SK-N-SH (cell line): ENCODE measurements at regions not wholly inside any gene's neighbourhood (a gene's known extent, or its start where the extent isn't known, plus 50 kb on each side); places are given as distances from the start of the nearest gene placed in this dataset.
A peak's percentile ranks its signal among the peaks of the same experiment; 100 is the strongest.

Experiments used
- CTCF ChIA-PET: fragments of 300-600, 350-600 bp; formaldehyde crosslinking; extraction: SDS; loops from one replicate; lab custom pipeline; 2021; lab: Yijun Ruan, JAX
- POLR2A ChIA-PET: fragments of 350-600 bp; sonication (Branson Sonifier 250); formaldehyde crosslinking; extraction: SDS; loops from one replicate; lab custom pipeline; 2020; ENCODE audit warnings: antibody characterized with exemption, inconsistent platforms; lab: Yijun Ruan, JAX
- DNase-seq: peaks from one replicate; pipeline ENCODE4 v3.0.0; 2012
- H2AFZ ChIP-seq: fragments of 200-600 bp; sonication (generic); 2 replicates; pipeline ENCODE4 v1.8.1; 2016; ENCODE audit warnings: antibody characterized with exemption, mild to moderate bottlenecking, low read depth
- H3F3A ChIP-seq: fragments of 200-600 bp; sonication (generic); replicated peaks from 2 replicates; pipeline ENCODE3; 2016; ENCODE audit warnings: antibody characterized with exemption, mild to moderate bottlenecking; ENCODE audit not compliant: insufficient read depth
- H3K27ac ChIP-seq, 2 experiments: fragments of 200-500 bp in 1 of 2; fragments of 200-600 bp in 1 of 2; sonication (Bioruptor generic) in 1 of 2; sonication (generic), shearing (Covaris generic) in 1 of 2; 2 replicates each; pipeline versions ENCODE4 v1.5.1 to v1.6.1; 2014 to 2016; ENCODE audit warnings: low read depth in 2 of 2, inconsistent platforms in 1 of 2, low read length in 1 of 2, mild to moderate bottlenecking in 1 of 2, mixed read lengths in 1 of 2
- H3K27me3 ChIP-seq: fragments of 200-600 bp; sonication (generic), shearing (Covaris generic); 2 replicates; pipeline ENCODE4 v1.6.1; 2016; ENCODE audit warnings: mixed run types; ENCODE audit not compliant: insufficient read depth
- H3K36me3 ChIP-seq, 2 experiments: fragments of 200-500 bp in 1 of 2; fragments of 200-600 bp in 1 of 2; sonication (Bioruptor generic) in 1 of 2; sonication (generic) in 1 of 2; replicated peaks in 1 of 2; 2 replicates each; pipeline versions ENCODE3 to v1.5.1; 2014 to 2016; ENCODE audit warnings: low read length in 1 of 2, mild to moderate bottlenecking in 1 of 2; ENCODE audit not compliant: insufficient read depth in 2 of 2, control insufficient read depth in 1 of 2
- H3K4me1 ChIP-seq, 2 experiments: fragments of 200-500 bp in 1 of 2; fragments of 200-600 bp in 1 of 2; sonication (Bioruptor generic) in 1 of 2; sonication (generic), shearing (Covaris generic) in 1 of 2; 2 replicates each; pipeline versions ENCODE4 v1.5.1 to v1.6.1; 2014 to 2016; ENCODE audit warnings: low read depth in 1 of 2, low read length in 1 of 2, mixed run types in 1 of 2; ENCODE audit not compliant: insufficient read depth in 2 of 2, control insufficient read depth in 1 of 2
- H3K4me2 ChIP-seq: fragments of 200-600 bp; sonication (generic), shearing (Covaris generic); 2 replicates; pipeline ENCODE4 v1.6.1; 2017; ENCODE audit warnings: mixed run types
- H3K4me3 ChIP-seq, 2 experiments: fragments of 200-500 bp in 1 of 2; fragments of 200-600 bp in 1 of 2; sonication (Bioruptor generic) in 1 of 2; sonication (generic), shearing (Covaris generic) in 1 of 2; 2 replicates each; pipeline versions ENCODE4 v1.5.1 to v1.8.1; 2014 to 2016; ENCODE audit warnings: low read depth in 2 of 2, inconsistent platforms in 1 of 2, low read length in 1 of 2, mild to moderate bottlenecking in 1 of 2, mixed read lengths in 1 of 2, moderate library complexity in 1 of 2
- H3K79me2 ChIP-seq: fragments of 200-600 bp; sonication (generic); 2 replicates; pipeline ENCODE4 v1.8.1; 2017; ENCODE audit warnings: mild to moderate bottlenecking; ENCODE audit not compliant: insufficient read depth
- H3K9ac ChIP-seq: fragments of 200-600 bp; sonication (generic); 2 replicates; pipeline ENCODE4 v1.6.1; 2017; ENCODE audit warnings: mixed run types
- H3K9me2 ChIP-seq: fragments of 200-600 bp; sonication (generic); 2 replicates; pipeline ENCODE4 v1.6.1; 2017; ENCODE audit warnings: mixed run types
- H3K9me3 ChIP-seq: fragments of 200-600 bp; sonication (generic); 2 replicates; pipeline ENCODE4 v1.6.1; 2017; ENCODE audit warnings: mixed run types, mild to moderate bottlenecking, moderate library complexity
- H4K20me1 ChIP-seq: fragments of 200-600 bp; sonication (generic); 2 replicates; pipeline ENCODE4 v1.6.1; 2017; ENCODE audit warnings: mild to moderate bottlenecking, mixed run types; ENCODE audit not compliant: insufficient read depth
- CHD2 ChIP-seq: fragments of 150-350 bp; IDR thresholded peaks from 2 replicates; pipeline ENCODE4 v1.6.1; 2018; ENCODE audit warnings: low read length; ENCODE audit not compliant: partially characterized antibody
- ELF1 ChIP-seq: IDR thresholded peaks from 2 replicates; pipeline ENCODE4 v1.4.0; 2012
- EP300 ChIP-seq, 2 experiments: IDR thresholded peaks; 2 replicates each; pipeline versions ENCODE4 v1.4.0 to v1.6.1; 2012; ENCODE audit warnings: borderline replicate concordance in 1 of 2, low read depth in 1 of 2, low read length in 1 of 2
- FOXJ3 ChIP-seq: sonication (generic); formaldehyde crosslinking; IDR thresholded peaks from 2 replicates; pipeline ENCODE4 v1.5.1; 2020; ENCODE audit warnings: mild to moderate bottlenecking, missing genetic modification reagents
- FOXM1 ChIP-seq: IDR thresholded peaks from 2 replicates; pipeline ENCODE4 v1.4.0; 2012; ENCODE audit warnings: low read depth, mild to moderate bottlenecking
- GABPA ChIP-seq: IDR thresholded peaks from 2 replicates; pipeline ENCODE4 v1.4.0; 2012; ENCODE audit warnings: low read depth, mild to moderate bottlenecking
- JUND ChIP-seq: IDR thresholded peaks from 2 replicates; pipeline ENCODE4 v1.4.0; 2012
- MEF2A ChIP-seq: IDR thresholded peaks from 2 replicates; pipeline ENCODE4 v1.4.0; 2012; ENCODE audit warnings: low read depth, borderline replicate concordance
- RCOR1 ChIP-seq: fragments of 150-350 bp; IDR thresholded peaks from 2 replicates; pipeline ENCODE4 v1.6.1; 2017; ENCODE audit warnings: antibody characterized with exemption, low read length
- RFX5 ChIP-seq: IDR thresholded peaks from 2 replicates; pipeline ENCODE4 v1.6.1; 2012; ENCODE audit warnings: mild to moderate bottlenecking, improper control_type of control experiment, low read length
- RXRA ChIP-seq: IDR thresholded peaks from 2 replicates; pipeline ENCODE4 v1.4.0; 2012; ENCODE audit warnings: low read depth, mild to moderate bottlenecking, borderline replicate concordance
- SIN3A ChIP-seq: IDR thresholded peaks from 2 replicates; pipeline ENCODE4 v1.6.1; 2012; ENCODE audit warnings: low read depth, mild to moderate bottlenecking, low read length, moderate library complexity, borderline replicate concordance
- SMC3 ChIP-seq: IDR thresholded peaks from 2 replicates; pipeline ENCODE4 v1.6.1; 2012; ENCODE audit warnings: low read depth, low read length, improper control_type of control experiment
- TEAD4 ChIP-seq: IDR thresholded peaks from 2 replicates; pipeline ENCODE4 v1.4.0; 2012; ENCODE audit warnings: mild to moderate bottlenecking, borderline replicate concordance; ENCODE audit not compliant: insufficient read depth
- WGBS: methylation state at CpG from one replicate; pipeline ENCODE4 v1.1.6; 2017; ENCODE audit warnings: low lambda C conversion rate; 5-methylcytosine and 5-hydroxymethylcytosine counted together
- TF ChIP-seq, protein P1 (sequence below): fragments of 150-350 bp; IDR thresholded peaks from 2 replicates; pipeline ENCODE4 v1.6.1; 2017; ENCODE audit warnings: antibody characterized with exemption, low read length, low read depth, borderline replicate concordance
- TF ChIP-seq, protein P2 (sequence below): IDR thresholded peaks from 2 replicates; pipeline ENCODE4 v1.4.0; 2012; ENCODE audit warnings: low read depth, borderline replicate concordance
- TF ChIP-seq, protein P3 (sequence below): IDR thresholded peaks from 2 replicates; pipeline ENCODE4 v1.6.1; 2012; ENCODE audit warnings: mild to moderate bottlenecking, low read depth, low read length, moderate library complexity
- TF ChIP-seq, protein P4 (sequence below): IDR thresholded peaks from 2 replicates; pipeline ENCODE4 v1.4.0; 2012; ENCODE audit warnings: low read depth, borderline replicate concordance
- TF ChIP-seq, protein P5 (sequence below): fragments of 200-600 bp; sonication (generic); IDR thresholded peaks from 2 replicates; pipeline ENCODE4 v1.6.1; 2017; ENCODE audit warnings: antibody characterized with exemption, mild to moderate bottlenecking, moderate library complexity
- TF ChIP-seq, protein P6 (sequence below): IDR thresholded peaks from 2 replicates; pipeline ENCODE4; 2012

DNA sequence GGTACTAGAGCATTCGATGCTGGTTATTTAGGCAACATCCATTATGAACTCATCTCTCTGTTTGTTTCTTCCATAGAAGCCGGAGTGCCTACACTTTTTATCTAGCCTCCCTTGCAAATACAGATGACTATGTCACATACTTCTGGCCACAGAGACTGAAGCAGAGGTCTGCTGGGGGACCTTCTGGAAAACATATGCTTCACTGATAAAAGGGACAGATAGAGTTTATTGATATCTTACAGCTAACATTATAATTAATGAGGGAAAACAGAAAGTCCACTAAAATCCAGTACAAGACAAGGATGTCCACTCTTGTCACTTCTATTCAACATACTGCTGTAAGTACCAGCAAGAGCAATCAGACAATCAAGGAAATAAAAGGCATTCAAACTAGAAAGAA lies 104.3 kb upstream of the FAR2 start (continued):
- TF ChIP-seq, protein P1, sequence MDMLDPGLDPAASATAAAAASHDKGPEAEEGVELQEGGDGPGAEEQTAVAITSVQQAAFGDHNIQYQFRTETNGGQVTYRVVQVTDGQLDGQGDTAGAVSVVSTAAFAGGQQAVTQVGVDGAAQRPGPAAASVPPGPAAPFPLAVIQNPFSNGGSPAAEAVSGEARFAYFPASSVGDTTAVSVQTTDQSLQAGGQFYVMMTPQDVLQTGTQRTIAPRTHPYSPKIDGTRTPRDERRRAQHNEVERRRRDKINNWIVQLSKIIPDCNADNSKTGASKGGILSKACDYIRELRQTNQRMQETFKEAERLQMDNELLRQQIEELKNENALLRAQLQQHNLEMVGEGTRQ = no peak
- TF ChIP-seq RFX5 (no peak), RXRA (no peak), SMC3 (no peak), JUND (no peak), GABPA (no peak), FOXJ3 (CRISPR knock-in tag) (no peak), RCOR1 (peak; percentile 94), ELF1 (no peak), SIN3A (no peak), MEF2A (no peak), TEAD4 (no peak), CHD2 (peak; percentile 58)
- TF ChIP-seq, protein P2, sequence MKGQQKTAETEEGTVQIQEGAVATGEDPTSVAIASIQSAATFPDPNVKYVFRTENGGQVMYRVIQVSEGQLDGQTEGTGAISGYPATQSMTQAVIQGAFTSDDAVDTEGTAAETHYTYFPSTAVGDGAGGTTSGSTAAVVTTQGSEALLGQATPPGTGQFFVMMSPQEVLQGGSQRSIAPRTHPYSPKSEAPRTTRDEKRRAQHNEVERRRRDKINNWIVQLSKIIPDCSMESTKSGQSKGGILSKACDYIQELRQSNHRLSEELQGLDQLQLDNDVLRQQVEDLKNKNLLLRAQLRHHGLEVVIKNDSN = no peak
- TF ChIP-seq, protein P3, sequence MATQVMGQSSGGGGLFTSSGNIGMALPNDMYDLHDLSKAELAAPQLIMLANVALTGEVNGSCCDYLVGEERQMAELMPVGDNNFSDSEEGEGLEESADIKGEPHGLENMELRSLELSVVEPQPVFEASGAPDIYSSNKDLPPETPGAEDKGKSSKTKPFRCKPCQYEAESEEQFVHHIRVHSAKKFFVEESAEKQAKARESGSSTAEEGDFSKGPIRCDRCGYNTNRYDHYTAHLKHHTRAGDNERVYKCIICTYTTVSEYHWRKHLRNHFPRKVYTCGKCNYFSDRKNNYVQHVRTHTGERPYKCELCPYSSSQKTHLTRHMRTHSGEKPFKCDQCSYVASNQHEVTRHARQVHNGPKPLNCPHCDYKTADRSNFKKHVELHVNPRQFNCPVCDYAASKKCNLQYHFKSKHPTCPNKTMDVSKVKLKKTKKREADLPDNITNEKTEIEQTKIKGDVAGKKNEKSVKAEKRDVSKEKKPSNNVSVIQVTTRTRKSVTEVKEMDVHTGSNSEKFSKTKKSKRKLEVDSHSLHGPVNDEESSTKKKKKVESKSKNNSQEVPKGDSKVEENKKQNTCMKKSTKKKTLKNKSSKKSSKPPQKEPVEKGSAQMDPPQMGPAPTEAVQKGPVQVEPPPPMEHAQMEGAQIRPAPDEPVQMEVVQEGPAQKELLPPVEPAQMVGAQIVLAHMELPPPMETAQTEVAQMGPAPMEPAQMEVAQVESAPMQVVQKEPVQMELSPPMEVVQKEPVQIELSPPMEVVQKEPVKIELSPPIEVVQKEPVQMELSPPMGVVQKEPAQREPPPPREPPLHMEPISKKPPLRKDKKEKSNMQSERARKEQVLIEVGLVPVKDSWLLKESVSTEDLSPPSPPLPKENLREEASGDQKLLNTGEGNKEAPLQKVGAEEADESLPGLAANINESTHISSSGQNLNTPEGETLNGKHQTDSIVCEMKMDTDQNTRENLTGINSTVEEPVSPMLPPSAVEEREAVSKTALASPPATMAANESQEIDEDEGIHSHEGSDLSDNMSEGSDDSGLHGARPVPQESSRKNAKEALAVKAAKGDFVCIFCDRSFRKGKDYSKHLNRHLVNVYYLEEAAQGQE = no peak
- TF ChIP-seq, protein P4, sequence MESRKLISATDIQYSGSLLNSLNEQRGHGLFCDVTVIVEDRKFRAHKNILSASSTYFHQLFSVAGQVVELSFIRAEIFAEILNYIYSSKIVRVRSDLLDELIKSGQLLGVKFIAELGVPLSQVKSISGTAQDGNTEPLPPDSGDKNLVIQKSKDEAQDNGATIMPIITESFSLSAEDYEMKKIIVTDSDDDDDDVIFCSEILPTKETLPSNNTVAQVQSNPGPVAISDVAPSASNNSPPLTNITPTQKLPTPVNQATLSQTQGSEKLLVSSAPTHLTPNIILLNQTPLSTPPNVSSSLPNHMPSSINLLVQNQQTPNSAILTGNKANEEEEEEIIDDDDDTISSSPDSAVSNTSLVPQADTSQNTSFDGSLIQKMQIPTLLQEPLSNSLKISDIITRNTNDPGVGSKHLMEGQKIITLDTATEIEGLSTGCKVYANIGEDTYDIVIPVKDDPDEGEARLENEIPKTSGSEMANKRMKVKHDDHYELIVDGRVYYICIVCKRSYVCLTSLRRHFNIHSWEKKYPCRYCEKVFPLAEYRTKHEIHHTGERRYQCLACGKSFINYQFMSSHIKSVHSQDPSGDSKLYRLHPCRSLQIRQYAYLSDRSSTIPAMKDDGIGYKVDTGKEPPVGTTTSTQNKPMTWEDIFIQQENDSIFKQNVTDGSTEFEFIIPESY = no peak
- TF ChIP-seq, all 33 proteins: peak for 6

DNA sequence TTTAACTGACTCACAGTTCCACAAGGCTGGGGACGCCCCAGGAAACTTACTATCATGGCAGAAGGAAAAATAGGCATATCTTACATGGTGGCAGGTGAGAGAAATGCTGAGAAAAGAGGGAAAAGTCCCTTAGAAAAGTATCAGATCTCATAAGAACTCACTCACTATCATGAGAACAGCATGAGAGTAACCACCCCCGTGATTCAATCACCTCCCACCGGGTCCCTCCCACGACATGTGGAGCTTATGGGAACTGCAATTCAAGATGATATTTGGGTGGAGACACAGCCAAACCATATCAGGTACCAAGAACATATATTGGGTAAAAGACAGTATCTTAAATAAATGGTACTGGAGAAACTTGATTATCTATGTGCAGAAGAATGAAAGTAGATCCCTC lies 100.3 kb upstream of the FAR2 start:
- Histone ChIP-seq H3F3A (no peaks in the 10 kb centered on the region), H3K79me2 (no peaks in the 10 kb centered on the region), H3K27ac (no peak overlapping the region), H4K20me1 (no peaks in the 10 kb centered on the region), H2AFZ (no peak overlapping the region), H3K4me1 (peaks cover 0 to 6% of the 10 kb centered on the region in 2 experiments; a peak in 3 of 4 replicates), H3K9me2 (no peaks in the 10 kb centered on the region), H3K27me3 (no peaks in the 10 kb centered on the region), H3K9me3 (no peaks in the 10 kb centered on the region), H3K9ac (no peak overlapping the region), H3K4me2 (no peak overlapping the region), H3K36me3 (no peaks in the 10 kb centered on the region), H3K4me3 (no peak overlapping the region)
- CTCF ChIA-PET = no interaction called here
- DNase-seq = no peak
- WGBS = 73% methylated on average over 4 of the region's 4 CpGs
- POLR2A ChIA-PET = no interaction called here
- TF ChIP-seq EP300 (IDR thresholded peaks at IDR 0.05; ENCODE audit: borderline replicate concordance in 1 of 2, low read depth in 1 of 2, low read length in 1 of 2) (no peak), MEF2A (no peak), SMC3 (no peak), TEAD4 (no peak), FOXM1 (no peak), RXRA (no peak)
- TF ChIP-seq, protein P5, sequence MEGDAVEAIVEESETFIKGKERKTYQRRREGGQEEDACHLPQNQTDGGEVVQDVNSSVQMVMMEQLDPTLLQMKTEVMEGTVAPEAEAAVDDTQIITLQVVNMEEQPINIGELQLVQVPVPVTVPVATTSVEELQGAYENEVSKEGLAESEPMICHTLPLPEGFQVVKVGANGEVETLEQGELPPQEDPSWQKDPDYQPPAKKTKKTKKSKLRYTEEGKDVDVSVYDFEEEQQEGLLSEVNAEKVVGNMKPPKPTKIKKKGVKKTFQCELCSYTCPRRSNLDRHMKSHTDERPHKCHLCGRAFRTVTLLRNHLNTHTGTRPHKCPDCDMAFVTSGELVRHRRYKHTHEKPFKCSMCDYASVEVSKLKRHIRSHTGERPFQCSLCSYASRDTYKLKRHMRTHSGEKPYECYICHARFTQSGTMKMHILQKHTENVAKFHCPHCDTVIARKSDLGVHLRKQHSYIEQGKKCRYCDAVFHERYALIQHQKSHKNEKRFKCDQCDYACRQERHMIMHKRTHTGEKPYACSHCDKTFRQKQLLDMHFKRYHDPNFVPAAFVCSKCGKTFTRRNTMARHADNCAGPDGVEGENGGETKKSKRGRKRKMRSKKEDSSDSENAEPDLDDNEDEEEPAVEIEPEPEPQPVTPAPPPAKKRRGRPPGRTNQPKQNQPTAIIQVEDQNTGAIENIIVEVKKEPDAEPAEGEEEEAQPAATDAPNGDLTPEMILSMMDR = no peak
- TF ChIP-seq, protein P4 = no peak
- TF ChIP-seq, protein P6, sequence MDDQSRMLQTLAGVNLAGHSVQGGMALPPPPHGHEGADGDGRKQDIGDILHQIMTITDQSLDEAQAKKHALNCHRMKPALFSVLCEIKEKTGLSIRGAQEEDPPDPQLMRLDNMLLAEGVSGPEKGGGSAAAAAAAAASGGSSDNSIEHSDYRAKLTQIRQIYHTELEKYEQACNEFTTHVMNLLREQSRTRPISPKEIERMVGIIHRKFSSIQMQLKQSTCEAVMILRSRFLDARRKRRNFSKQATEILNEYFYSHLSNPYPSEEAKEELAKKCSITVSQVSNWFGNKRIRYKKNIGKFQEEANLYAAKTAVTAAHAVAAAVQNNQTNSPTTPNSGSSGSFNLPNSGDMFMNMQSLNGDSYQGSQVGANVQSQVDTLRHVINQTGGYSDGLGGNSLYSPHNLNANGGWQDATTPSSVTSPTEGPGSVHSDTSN = no peak
